GM23248 (cell line): ENCODE measurements at regions not wholly inside any gene's neighbourhood (a gene's known extent, or its start where the extent isn't known, plus 50 kb on each side); places are given as distances from the start of the nearest gene placed in this dataset.

ENCODE experiments used
- DNase-seq: peaks from one replicate; pipeline ENCODE4 v3.0.0-alpha.2; 2015
- H2AFZ ChIP-seq: fragments of 200-600 bp; sonication (generic); 2 replicates; pipeline ENCODE4 v1.6.1; 2016; ENCODE audit warnings: antibody characterized with exemption
- H3F3A ChIP-seq: fragments of 200-600 bp; sonication (generic); 2 replicates; pipeline ENCODE4 v1.6.1; 2016; ENCODE audit warnings: mild to moderate bottlenecking, antibody characterized with exemption, mixed run types; ENCODE audit not compliant: insufficient read depth
- H3K27ac ChIP-seq: fragments of 200-600 bp; sonication (generic); 2 replicates; pipeline ENCODE4 v1.5.1; 2016; ENCODE audit warnings: mild to moderate bottlenecking
- H3K27me3 ChIP-seq: fragments of 200-600 bp; sonication (generic); replicated peaks from 2 replicates; pipeline ENCODE4 v1.6.1; 2016; ENCODE audit warnings: mild to moderate bottlenecking; ENCODE audit not compliant: insufficient read depth
- H3K36me3 ChIP-seq: fragments of 200-600 bp; sonication (generic); 2 replicates; pipeline ENCODE4 v1.6.1; 2016; ENCODE audit warnings: low read depth, mild to moderate bottlenecking
- H3K4me1 ChIP-seq: fragments of 200-600 bp; sonication (generic); 2 replicates; pipeline ENCODE4 v1.6.1; 2016; ENCODE audit warnings: mild to moderate bottlenecking; ENCODE audit not compliant: insufficient read depth
- H3K4me2 ChIP-seq: fragments of 200-600 bp; sonication (generic); one replicate; pipeline ENCODE4 v1.6.1; 2016; ENCODE audit warnings: mild to moderate bottlenecking; ENCODE audit not compliant: unreplicated experiment
- H3K4me3 ChIP-seq: fragments of 200-600 bp; sonication (generic); 2 replicates; pipeline ENCODE4 v1.5.1; 2016; ENCODE audit warnings: mild to moderate bottlenecking
- H3K79me2 ChIP-seq: fragments of 200-600 bp; sonication (generic); 2 replicates; pipeline ENCODE4 v1.6.1; 2016; ENCODE audit warnings: mild to moderate bottlenecking; ENCODE audit not compliant: insufficient read depth
- H3K9ac ChIP-seq: fragments of 200-600 bp; sonication (generic); 2 replicates; pipeline ENCODE4 v1.6.1; 2016; ENCODE audit warnings: mild to moderate bottlenecking
- H3K9me2 ChIP-seq: fragments of 200-600 bp; sonication (generic); 2 replicates; pipeline ENCODE4 v1.6.1; 2016; ENCODE audit warnings: mixed run types, mild to moderate bottlenecking, moderate library complexity; ENCODE audit not compliant: insufficient read depth
- H3K9me3 ChIP-seq: fragments of 200-600 bp; sonication (generic); one replicate; pipeline ENCODE4 v1.6.1; 2017; ENCODE audit warnings: low read depth
- H4K20me1 ChIP-seq: fragments of 200-600 bp; sonication (generic); 2 replicates; pipeline ENCODE4 v1.6.0; 2016; ENCODE audit not compliant: insufficient read depth
- EZH2 ChIP-seq: fragments of 200-600 bp; sonication (generic); IDR thresholded peaks from 2 replicates; pipeline ENCODE4 v1.6.1; 2018; ENCODE audit warnings: antibody characterized with exemption, mild to moderate bottlenecking; ENCODE audit not compliant: insufficient read depth, poor library complexity, severe bottlenecking
- EZH2phosphoT487 ChIP-seq: fragments of 200-600 bp; sonication (generic); IDR thresholded peaks from 2 replicates; pipeline ENCODE4 v1.6.1; 2018; ENCODE audit warnings: antibody characterized with exemption, moderate library complexity, mild to moderate bottlenecking, low read depth; ENCODE audit not compliant: insufficient read depth
- WGBS, 2 experiments: methylation state at CpG; one replicate each; pipeline ENCODE4 v1.1.6; 2015 to 2017; ENCODE audit warnings: low lambda C conversion rate in 2 of 2, low coverage in 1 of 2; ENCODE audit errors: missing lambda C conversion rate in 2 of 2; 5-methylcytosine and 5-hydroxymethylcytosine counted together
- in situ Hi-C: fragments of 300-500 bp; cut with MboI; formaldehyde crosslinking; loops from 2 replicates; pipeline ENCODE4 v1.15.0; 2020

DNA sequence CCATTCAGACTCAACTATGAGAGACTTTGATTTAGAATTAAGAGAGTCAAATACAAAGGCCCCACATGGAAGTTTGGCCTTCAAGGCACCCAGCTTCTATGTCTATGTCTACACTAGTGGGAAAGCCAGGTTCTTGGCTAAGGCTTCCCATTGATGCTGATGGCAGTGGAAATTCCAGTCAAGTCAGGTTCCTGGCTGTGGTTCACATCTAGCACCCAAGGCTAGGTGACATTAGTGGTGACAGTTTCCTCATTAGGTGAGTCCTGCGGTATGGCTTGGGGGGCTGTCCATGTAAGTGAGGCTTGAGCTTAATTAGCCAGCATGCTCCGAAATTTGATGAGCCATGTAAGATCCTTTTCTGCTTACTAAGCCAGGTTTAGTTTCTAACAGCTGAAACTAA, 460.9 kb downstream of the RMST start:
- Histone ChIP-seq H3K36me3 (no peaks in the 10 kb centered on the region), H4K20me1 (no peaks in the 10 kb centered on the region), H3F3A (no peaks in the 10 kb centered on the region), H3K4me2 (no peak overlapping the region), H3K9me2 (no peaks in the 10 kb centered on the region), H3K79me2 (no peaks in the 10 kb centered on the region), H3K9ac (no peak overlapping the region), H3K4me1 (no peaks in the 10 kb centered on the region), H3K27ac (no peak overlapping the region), H3K4me3 (no peak overlapping the region), H3K27me3 (no peaks in the 10 kb centered on the region), H3K9me3 (no peaks in the 10 kb centered on the region), H2AFZ (no peak overlapping the region)
- no peak for DNase-seq
- in situ Hi-C loops: no loop called here
- no peak for TF ChIP-seq EZH2
- TF ChIP-seq EZH2phosphoT487: no peak
- WGBS, 2 experiments: 23 to 30% methylated on average over 2 of the region's 2 CpGs

DNA sequence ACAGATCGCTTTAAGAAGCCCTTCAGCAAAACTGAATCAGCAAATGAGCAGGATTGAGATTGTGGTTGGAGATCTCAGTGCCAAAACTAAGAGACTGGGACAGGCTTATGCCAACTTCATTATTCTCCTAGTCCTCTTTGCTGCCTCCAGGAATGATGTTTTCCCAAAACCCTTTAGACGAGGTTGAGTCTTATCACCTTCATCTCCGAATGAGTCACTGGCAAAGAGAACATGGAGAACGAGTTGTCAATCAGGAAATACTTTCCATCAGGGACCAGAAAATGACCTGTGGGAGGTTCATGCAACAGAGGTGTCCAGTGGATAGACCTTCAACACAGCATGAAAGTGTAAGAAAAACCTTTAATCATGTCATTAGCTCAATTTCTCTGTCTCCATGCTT, 461.5 kb downstream of the RMST start:
- Histone ChIP-seq H2AFZ (no peak overlapping the region), H3K27me3 (no peaks in the 10 kb centered on the region), H3K9me2 (no peaks in the 10 kb centered on the region), H3F3A (no peaks in the 10 kb centered on the region), H3K27ac (no peak overlapping the region), H3K36me3 (no peaks in the 10 kb centered on the region), H3K4me3 (no peak overlapping the region), H3K79me2 (no peaks in the 10 kb centered on the region), H3K9ac (no peak overlapping the region), H3K4me2 (no peak overlapping the region), H3K9me3 (no peaks in the 10 kb centered on the region), H4K20me1 (no peaks in the 10 kb centered on the region), H3K4me1 (no peaks in the 10 kb centered on the region)
- no peak for TF ChIP-seq EZH2
- no peak for TF ChIP-seq EZH2phosphoT487
- in situ Hi-C loops: no loop called here
- no peak for DNase-seq
- 28 to 51% methylated on average over 4 of the region's 4 CpGs for WGBS, 2 experiments

GRCh38 chr12:97927977-97928376, 465.4 kb downstream of the RMST start:
- in situ Hi-C loops: no loop called here
- no peak overlapping the region for H3K9ac ChIP-seq
- H3K9me2 ChIP-seq: no peaks in the 10 kb centered on the region
- TF ChIP-seq EZH2: no peak
- no peak for TF ChIP-seq EZH2phosphoT487
- H3K79me2 ChIP-seq: no peaks in the 10 kb centered on the region
- H3K9me3 ChIP-seq: no peaks in the 10 kb centered on the region
- H3K27me3 ChIP-seq: no peaks in the 10 kb centered on the region
- 0 out of 2 replicates have a peak, but pooled peaks cover 5% of the 10 kb centered on the region for H4K20me1 ChIP-seq
- H3K4me3 ChIP-seq: no peak overlapping the region
- no peaks in the 10 kb centered on the region for H3K4me1 ChIP-seq
- no peaks in the 10 kb centered on the region for H3K36me3 ChIP-seq
- no peak overlapping the region for H2AFZ ChIP-seq
- no peak for DNase-seq
- H3K27ac ChIP-seq: no peak overlapping the region
- no peak overlapping the region for H3K4me2 ChIP-seq
- no peaks in the 10 kb centered on the region for H3F3A ChIP-seq
- 26 to 34% methylated on average over 6 of the region's 6 CpGs for WGBS, 2 experiments

DNA sequence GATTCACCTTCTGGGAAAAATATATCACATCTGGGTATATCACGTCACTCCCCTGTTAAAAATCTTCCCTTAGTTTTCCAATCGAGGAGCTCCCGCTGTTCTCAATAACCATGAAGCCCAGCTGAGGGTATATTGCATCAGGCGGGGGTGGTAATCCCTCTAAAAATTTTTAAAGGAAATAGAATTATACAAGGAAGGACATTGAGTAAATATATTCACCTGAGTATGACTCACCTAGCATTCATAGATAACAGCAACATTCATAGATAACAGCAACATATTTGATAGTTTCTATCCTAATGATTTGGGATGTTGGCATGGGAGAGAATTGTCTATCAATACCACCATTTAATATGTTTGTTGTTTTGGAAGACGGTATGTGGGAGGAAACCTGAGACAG, 473.6 kb downstream of the RMST start:
- Histone ChIP-seq H4K20me1 (no peaks in the 10 kb centered on the region), H3K4me1 (no peaks in the 10 kb centered on the region), H3K27me3 (no peaks in the 10 kb centered on the region), H3K79me2 (no peaks in the 10 kb centered on the region), H2AFZ (no peak overlapping the region), H3F3A (no peaks in the 10 kb centered on the region), H3K4me2 (no peak overlapping the region), H3K9me2 (no peaks in the 10 kb centered on the region), H3K4me3 (no peak overlapping the region), H3K9me3 (no peaks in the 10 kb centered on the region), H3K27ac (no peak overlapping the region), H3K36me3 (no peaks in the 10 kb centered on the region), H3K9ac (no peak overlapping the region)
- no peak for DNase-seq
- WGBS, 2 experiments: 6% methylated on average over 5 of the region's 5 CpGs
- in situ Hi-C loops: no loop called here
- TF ChIP-seq EZH2: no peak
- TF ChIP-seq EZH2phosphoT487: no peak

DNA sequence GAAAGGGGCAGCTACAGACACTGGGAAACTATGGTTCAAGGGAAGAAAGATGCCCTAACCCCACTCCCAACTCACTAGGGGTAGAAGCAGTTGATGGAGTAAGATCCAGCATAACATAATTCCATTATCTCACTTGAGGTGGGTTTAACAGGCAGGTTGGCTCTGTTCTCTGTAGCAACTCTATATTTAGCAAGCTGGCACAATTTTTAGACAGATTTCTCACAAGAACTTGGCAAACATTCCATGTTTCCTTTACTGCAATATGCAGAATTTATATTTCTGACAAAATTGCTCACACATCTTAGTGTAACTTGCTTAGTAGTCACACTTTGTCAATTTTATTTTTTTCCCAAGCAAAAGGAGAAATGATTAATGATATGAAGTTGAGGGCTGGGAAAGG, 475.4 kb downstream of the RMST start:
- Histone ChIP-seq H3K9ac (no peak overlapping the region), H3K4me1 (no peaks in the 10 kb centered on the region), H3K36me3 (no peaks in the 10 kb centered on the region), H4K20me1 (no peaks in the 10 kb centered on the region), H3K27ac (no peak overlapping the region), H2AFZ (no peak overlapping the region), H3K27me3 (no peaks in the 10 kb centered on the region), H3K4me2 (no peak overlapping the region), H3K4me3 (no peak overlapping the region), H3F3A (no peaks in the 10 kb centered on the region), H3K79me2 (no peaks in the 10 kb centered on the region), H3K9me2 (no peaks in the 10 kb centered on the region), H3K9me3 (no peaks in the 10 kb centered on the region)
- TF ChIP-seq EZH2: no peak
- TF ChIP-seq EZH2phosphoT487: no peak
- no peak for DNase-seq
- in situ Hi-C loops: no loop called here
